GM18873 (cell line): ENCODE measurements at regions not wholly inside any gene's neighbourhood (a gene's known extent, or its start where the extent isn't known, plus 50 kb on each side); places are given as distances from the start of the nearest gene placed in this dataset.
"Not testable (repeated sequence)": the region's sequence is repeated elsewhere in the genome, so short reads cannot be mapped to it uniquely, and the experiment has no call there.

ENCODE experiments used
- ATAC-seq: cut with Tn5 transposase; IDR thresholded peaks from one replicate; pipeline ENCODE4 v1.9.1; 2021; ENCODE audit warnings: mild to moderate bottlenecking, moderate library complexity, moderate number of reproducible peaks; ENCODE audit not compliant: unreplicated experiment, low FRiP score

- no peak for ATAC-seq
Observed at GRCh38 chr5:136750224-136750862, 385.0 kb upstream of the TRPC7 start.

DNA sequence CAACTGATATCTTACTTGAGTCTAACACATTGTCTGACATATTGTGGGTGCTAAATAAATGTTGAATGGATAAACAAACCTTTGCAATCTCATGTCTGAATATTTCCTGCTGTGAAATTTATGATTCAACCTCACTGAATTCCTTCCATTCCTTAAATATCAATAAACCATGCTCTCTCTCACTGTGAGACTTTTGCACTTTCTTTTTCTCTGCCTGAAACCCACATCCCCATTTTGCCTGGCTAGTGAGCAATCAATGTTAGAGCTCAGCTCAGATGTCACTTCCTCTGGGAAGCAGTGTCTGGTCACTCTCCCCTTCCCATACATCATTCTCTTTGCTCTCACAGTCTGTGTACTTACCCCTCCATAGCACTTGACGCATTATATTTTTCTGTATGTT, 383.7 kb upstream of the TRPC7 start:
- ATAC-seq, result no peak

- no peak for ATAC-seq
Observed at GRCh38 chr5:136743052-136743451, 377.7 kb upstream of the TRPC7 start.

- ATAC-seq, result no peak
Observed at GRCh38 chr5:136740228-136740627, 374.9 kb upstream of the TRPC7 start.

DNA sequence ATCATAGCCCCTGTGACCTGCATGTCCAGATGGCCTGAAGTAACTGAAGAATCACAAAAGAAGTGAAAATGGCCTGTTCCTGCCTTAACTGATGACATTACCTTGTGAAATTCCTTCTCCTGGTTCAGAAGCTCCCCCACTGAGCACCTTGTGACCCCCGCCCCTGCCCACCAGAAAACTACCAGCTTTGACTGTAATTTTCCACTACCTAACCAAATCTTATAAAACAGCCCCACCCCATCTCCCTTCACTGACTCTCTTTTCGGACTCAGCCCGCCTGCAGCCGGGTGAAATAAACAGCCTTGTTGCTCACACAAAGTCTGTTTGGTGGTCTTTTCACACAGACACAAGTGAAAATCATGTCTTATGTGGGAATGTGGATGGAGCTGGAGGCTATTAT, 373.9 kb upstream of the TRPC7 start:
- ATAC-seq, result not testable (repeated sequence)

- no peak for ATAC-seq
Observed at GRCh38 chr5:136738829-136739228, 373.5 kb upstream of the TRPC7 start.

GRCh38 chr5:136736021-136736420, 370.7 kb upstream of the TRPC7 start:
- no peak for ATAC-seq

GRCh38 chr5:136735611-136736010, 370.3 kb upstream of the TRPC7 start:
- ATAC-seq, result not testable (repeated sequence)

DNA sequence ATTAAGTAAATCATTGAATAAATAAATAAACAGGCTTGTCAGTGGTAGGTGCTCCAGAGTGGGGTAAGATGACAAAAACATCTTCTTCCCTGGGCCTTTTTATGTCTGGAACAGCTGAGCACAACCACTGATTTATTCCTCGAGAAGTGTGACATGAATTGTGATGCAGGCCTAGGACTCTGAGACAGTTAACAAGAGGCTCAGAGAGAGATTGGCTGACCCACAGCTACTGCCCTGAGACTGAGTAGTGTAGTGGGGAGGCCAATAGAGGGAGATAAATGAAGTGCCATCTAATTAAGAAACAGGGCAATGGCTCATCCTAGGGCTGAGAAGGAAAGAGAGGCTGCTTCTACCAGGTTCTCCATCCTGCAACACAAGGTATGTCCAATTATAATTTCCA, 369.3 kb upstream of the TRPC7 start:
- no peak for ATAC-seq

DNA sequence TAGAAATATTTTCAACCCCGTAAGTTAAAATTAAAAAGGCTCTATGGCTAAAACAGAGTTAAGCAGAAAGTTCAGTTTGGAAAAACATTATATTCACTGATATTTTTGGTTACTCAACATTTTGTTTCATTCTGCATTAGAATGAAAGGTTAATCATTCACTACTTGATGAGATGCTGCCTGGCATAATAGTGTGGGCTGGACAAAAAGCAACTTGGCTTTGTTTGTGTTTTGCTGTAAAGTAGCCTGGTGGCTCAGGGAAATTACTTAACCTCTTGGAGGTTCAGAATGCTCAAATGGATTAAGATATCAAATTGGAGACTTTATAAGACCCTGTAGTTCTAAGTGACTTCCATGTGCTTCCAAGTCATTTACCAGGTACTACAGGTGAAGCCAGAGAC, 367.4 kb upstream of the TRPC7 start:
- no peak for ATAC-seq

DNA sequence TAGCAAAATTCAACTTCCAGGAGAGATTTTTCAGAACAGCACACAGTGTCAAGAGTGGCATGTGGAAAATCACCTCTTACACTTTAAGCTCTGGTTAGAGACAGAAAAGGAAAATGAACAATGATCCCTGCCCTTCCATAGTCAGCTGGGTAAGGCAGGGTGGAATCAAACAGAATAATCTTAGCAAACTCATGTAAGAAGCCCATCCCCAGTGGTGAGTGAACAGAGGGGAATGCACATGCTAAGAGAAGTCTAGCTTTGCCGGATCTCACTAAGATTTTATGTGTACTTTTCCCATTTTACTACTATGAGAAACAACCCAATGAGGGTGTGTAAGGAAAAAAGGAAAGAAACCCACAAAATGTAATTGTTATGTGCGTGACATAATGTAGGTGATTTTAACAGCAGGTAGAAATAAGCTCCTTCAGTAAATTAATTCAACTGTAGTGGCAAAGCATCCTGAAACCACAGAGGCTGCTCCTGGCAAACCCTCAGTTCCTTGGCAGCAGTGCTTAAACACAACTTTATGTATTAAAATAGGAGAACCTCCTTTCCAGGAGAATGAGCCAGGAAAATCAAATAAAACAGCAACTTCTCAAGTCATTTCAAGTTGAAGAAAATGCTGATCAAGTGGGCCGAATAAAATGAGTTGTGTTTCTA, 366.0 kb upstream of the TRPC7 start:
- ATAC-seq, result no peak

GRCh38 chr5:136730426-136730825, 365.1 kb upstream of the TRPC7 start:
- ATAC-seq, result no peak

- ATAC-seq, result no peak
Observed at GRCh38 chr5:136729901-136730355, 364.6 kb upstream of the TRPC7 start.

- ATAC-seq, result no peak
Observed at GRCh38 chr5:136726506-136726905, 361.2 kb upstream of the TRPC7 start.

DNA sequence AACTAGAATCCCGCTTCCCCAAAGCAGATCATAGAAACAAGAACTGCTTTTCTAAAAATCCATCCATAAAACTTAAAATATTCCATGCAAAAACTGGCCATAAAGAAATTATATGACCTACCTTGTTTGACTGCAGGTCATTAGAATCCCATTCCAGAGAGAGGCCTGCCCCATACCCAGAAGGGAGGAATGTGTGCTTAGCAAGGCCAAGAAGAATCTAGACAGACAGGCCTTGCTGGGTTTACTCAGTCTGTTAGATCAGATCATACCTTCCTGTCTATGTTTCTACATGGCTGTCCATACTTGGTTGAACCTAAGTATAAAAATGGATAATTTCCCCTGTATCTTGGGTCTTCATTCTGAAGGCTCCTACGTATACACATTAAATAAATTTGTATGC, 358.8 kb upstream of the TRPC7 start:
- ATAC-seq, result no peak

- no peak for ATAC-seq
Observed at GRCh38 chr5:136722581-136722980, 357.2 kb upstream of the TRPC7 start.

DNA sequence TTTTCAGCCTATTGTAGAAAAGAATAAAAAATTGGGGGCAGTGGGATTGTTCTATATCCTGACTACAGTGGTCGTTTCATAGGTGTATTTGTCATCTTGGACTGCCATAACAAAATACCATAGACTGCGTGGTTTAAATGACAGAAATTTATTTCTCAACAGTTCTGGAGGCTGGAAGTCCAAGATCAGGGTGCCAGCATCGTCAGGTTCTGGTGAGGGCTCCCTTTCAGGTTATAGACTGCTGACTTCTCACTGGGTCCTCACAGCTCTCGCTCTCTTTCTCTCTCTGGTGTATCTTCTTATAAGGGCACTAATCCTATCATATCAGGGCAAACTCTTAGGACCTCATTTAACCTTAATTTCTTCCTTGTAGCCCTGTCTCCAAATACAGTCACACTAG, 356.7 kb upstream of the TRPC7 start:
- ATAC-seq, result no peak

DNA sequence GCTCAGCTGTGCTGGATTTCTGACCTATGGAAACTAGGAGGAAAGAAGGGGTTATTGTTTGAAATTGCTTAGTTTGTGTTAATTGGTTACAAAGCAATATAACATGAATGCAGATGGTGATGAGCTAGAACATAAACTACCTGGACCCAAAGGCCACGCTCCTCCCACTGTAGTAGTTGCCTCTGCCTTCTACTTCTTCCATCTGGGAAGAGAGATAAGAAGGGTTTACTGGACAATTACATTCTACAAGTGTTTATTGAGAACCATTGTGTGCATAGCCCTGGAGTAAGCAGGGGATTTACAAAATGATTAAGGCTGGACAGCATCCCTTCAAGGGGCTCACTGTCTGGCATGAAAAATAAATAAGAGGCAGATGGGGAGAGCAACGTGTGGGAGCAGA, 355.3 kb upstream of the TRPC7 start:
- ATAC-seq, result no peak

DNA sequence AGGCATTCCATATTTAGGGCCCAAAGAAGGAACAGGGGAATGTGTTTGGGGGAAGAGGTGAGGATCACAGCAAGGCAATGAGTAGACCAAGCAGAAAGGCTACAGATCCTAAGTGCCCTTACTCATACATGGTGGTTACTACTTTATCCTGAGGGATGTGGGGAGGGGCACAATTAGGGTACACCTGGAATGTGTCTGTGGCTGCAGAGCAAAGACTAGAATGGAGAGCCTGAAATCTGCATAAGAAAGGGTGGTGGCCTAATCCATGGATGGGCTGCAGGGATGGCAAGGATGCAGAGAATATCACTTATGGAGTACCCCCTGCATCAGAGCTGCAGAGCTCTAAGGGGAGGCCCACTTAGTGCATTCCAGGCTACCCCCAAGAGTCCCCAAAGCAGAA, 352.6 kb upstream of the TRPC7 start:
- ATAC-seq, result no peak

- ATAC-seq, result no peak
Observed at GRCh38 chr5:136714286-136714685, 348.9 kb upstream of the TRPC7 start.

DNA sequence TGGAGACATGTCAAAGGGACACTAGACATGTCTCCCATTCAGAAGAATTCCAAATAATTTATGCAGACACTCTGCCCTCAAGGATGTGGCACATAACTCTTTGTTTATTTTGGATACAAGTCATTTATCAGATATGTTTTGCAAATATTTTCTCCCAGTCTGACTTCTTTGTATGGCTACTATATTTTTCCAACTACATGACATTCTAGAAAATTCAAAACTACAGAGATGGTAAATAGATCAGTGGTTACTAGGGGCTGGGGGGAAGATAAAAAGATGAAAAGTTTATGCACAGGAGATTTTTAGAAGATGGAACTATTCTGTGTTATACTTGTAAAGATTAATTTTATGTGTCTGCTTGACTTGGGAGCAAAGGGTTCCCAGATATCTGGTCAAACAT, 347.3 kb upstream of the TRPC7 start:
- ATAC-seq, result no peak

- ATAC-seq, result no peak
Observed at GRCh38 chr5:136710834-136711233, 345.5 kb upstream of the TRPC7 start.
